ENCODE measurements at regions not wholly inside any gene's neighbourhood (a gene's known extent, or its start where the extent isn't known, plus 50 kb on each side); places are given as distances from the start of the nearest gene placed in this dataset.

DNA sequence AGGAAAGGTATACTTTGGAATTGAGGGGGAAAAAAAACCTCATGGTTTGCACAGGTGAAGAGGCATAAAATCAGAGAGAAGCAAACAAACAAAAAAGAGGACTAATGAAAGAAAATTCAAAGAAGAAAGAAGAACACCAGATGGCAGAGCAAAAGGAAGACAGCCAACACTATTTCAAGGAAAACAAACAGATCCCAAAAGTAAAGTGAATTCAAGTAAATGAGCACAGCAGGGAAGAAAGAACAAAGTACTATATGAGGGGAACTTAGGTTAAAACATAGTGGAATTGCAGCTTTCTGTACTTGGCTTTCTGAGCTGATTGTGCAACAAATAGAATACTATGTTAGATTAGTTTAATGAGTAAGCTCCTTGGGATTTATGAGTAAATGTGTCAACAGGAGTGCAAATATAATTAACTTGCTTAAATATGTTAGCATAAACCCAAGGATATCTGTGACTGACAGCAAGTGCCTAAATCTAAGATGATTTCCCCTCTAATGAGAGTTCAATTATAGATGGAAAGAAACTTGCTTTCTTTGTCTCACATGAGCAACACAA lies 404.6 kb upstream of the CNTN5 start:
- Mint-ChIP-seq H3K27me3 (no peaks in the 10 kb centered on the region), H3K36me3 (no peaks in the 10 kb centered on the region), H3K9me3 (ENCODE audit: low read depth) (peaks cover 10% of the 10 kb centered on the region), H3K27ac (no peak overlapping the region), H3K4me1 (no peaks in the 10 kb centered on the region), H3K4me3 (no peak overlapping the region)
- DNase-seq (no peak), ATAC-seq (no peak)
- CTCF ChIA-PET, result no interaction called here

DNA sequence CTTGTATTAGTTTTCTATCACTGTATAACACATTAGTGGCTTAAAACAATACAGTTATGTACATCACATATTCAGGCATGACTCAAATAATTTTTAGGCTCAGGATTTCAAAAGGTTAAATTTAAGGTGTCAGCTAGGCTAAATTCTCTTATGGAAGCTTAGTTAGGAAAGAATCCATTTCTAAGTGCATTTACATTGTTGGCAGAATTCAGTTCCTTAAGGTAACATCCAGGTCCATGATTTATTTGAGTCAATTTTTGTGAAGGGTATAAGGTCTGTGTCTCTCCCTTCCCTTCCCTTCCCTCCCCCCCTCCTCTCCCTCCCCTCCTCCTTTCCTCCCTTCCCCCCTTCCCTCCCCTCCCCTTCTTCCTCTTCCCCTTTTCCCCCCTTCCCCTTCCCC lies 399.0 kb upstream of the CNTN5 start:
- no peaks in the 10 kb centered on the region for H3K36me3 Mint-ChIP-seq
- CTCF ChIA-PET, result no interaction called here

DNA sequence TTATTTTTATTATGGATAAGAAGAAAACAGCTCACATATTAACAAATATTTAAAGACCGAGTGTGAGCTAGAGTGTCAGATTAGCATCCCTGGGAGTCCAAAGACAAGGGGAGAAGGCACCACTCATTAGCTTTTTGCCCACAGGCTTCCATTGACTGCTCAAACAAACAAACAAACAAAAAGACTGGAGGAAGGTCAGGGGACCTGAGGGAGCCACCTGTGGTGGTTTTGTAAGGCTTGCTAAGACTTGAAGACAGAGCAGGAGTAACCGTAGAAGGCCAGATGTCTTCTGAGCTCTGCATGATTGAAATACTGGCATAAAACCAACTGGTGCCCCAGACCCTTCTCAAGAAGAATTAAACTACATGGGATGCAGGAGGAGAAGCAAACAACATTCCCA lies 395.2 kb upstream of the CNTN5 start:
- Mint-ChIP-seq H3K4me1 (no peaks in the 10 kb centered on the region), H3K4me3 (no peak overlapping the region), H3K27me3 (no peaks in the 10 kb centered on the region), H3K27ac (no peak overlapping the region), H3K9me3 (ENCODE audit: low read depth) (peaks cover 13% of the 10 kb centered on the region), H3K36me3 (no peaks in the 10 kb centered on the region)
- no peak for DNase-seq
- CTCF ChIA-PET, result no interaction called here
- ATAC-seq, result no peak

More for the DNA sequence above, 399.0 kb upstream of the CNTN5 start:
- Mint-ChIP-seq H3K9me3 (ENCODE audit: low read depth) (peaks cover 19% of the 10 kb centered on the region), H3K27me3 (no peaks in the 10 kb centered on the region), H3K27ac (no peak overlapping the region), H3K4me1 (no peaks in the 10 kb centered on the region), H3K4me3 (no peak overlapping the region)
- DNase-seq (no peak), ATAC-seq (no peak)

DNA sequence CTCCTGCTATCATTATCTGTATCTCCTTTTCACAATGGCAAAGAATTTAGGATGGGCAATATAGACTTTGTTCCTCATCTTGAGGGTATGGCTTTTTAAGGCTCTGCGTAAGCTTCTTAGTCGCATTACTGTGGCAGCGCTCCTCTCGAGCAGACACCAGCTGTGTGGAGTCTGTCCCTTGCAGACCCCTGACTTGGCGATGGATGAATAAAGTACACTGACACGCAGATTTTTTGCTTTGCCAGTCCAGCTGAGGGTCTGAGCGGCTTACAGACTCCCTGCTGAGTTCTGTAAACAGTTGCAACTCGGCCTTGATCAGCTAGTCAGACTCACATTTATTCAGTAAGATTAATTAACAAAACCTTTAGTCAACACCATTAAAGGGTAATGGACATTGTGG lies 390.0 kb upstream of the CNTN5 start:
- ATAC-seq (no peak), DNase-seq (no peak)
- no peaks in the 10 kb centered on the region for H3K4me1 Mint-ChIP-seq
- H3K4me3 Mint-ChIP-seq, result no peak overlapping the region
- H3K27me3 Mint-ChIP-seq, result no peaks in the 10 kb centered on the region
- CTCF ChIA-PET, result no interaction called here
- H3K36me3 Mint-ChIP-seq, result no peaks in the 10 kb centered on the region
- no peak overlapping the region for H3K27ac Mint-ChIP-seq
- peaks cover 11% of the 10 kb centered on the region for H3K9me3 Mint-ChIP-seq (ENCODE audit: low read depth)

DNA sequence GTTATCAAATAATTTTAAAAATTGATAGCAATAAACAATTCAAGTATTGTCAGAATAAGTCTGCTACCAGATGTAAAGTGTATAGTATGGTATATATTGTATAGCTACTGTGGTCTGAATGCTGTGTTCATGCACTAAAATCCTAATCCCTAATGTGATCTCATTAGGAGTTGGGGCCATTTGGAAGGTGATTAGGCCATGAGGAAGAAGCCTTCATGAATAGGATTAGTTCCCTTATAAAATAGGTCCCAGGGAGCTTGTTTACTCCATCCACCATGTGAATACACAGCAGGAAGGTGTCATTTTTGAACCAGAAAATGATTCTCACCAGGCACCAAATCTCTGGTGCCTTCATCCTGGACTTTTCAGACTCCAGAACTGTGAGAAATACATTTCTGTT lies 363.0 kb upstream of the CNTN5 start:
- DNase-seq, result no peak
- H3K4me3 Mint-ChIP-seq, result no peak overlapping the region
- no peaks in the 10 kb centered on the region for H3K36me3 Mint-ChIP-seq
- ATAC-seq, result no peak
- peaks cover 16% of the 10 kb centered on the region for H3K9me3 Mint-ChIP-seq (ENCODE audit: low read depth)
- no peaks in the 10 kb centered on the region for H3K27me3 Mint-ChIP-seq
- no peak overlapping the region for H3K27ac Mint-ChIP-seq
- CTCF ChIA-PET, result no interaction called here
- H3K4me1 Mint-ChIP-seq, result no peaks in the 10 kb centered on the region

DNA sequence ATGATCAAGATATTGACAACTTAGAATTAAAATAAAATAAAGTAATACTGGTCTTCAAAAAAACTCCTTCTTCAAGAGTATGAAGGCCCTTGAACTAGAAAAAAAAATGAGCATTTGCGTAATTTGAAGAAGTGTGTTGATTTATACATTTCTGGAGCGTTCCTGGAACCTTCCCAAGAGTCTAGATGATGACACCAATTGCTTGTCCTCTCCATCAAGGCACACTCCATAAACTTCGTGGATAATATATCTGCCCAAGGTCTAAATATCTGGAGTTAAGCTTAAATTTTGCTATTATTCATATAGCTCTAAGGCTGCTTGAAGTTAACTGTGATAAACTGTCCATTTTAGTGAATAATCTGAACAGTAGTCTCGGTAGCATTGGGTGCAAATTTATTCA lies 361.3 kb upstream of the CNTN5 start:
- no peak overlapping the region for H3K4me3 Mint-ChIP-seq
- H3K4me1 Mint-ChIP-seq, result no peaks in the 10 kb centered on the region
- DNase-seq (no peak), ATAC-seq (no peak)
- no peaks in the 10 kb centered on the region for H3K36me3 Mint-ChIP-seq
- CTCF ChIA-PET, result no interaction called here
- H3K27ac Mint-ChIP-seq, result no peak overlapping the region
- peaks cover 16% of the 10 kb centered on the region for H3K9me3 Mint-ChIP-seq (ENCODE audit: low read depth)
- no peaks in the 10 kb centered on the region for H3K27me3 Mint-ChIP-seq

DNA sequence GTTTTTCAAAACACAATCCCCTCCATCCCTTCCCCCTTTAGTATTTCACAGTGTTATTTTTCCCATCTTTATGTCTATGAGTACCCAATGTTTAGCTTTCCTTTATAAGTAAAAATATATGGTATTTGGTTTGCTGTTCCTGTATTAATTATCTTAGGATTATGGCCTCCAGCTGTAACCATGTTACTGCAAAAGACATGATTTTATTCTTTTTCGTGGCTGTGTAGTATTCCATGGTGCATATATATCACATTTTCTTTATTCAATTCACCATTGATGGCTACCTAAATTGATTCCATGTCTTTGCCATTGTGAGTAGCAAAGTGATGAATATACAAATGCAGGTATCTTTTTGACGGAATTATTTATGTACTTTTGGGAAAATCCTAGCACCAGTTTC lies 346.4 kb upstream of the CNTN5 start:
- no peak overlapping the region for H3K27ac Mint-ChIP-seq
- H3K27me3 Mint-ChIP-seq, result no peaks in the 10 kb centered on the region
- H3K4me3 Mint-ChIP-seq, result no peak overlapping the region
- no peaks in the 10 kb centered on the region for H3K4me1 Mint-ChIP-seq
- H3K36me3 Mint-ChIP-seq, result no peaks in the 10 kb centered on the region
- DNase-seq (no peak), ATAC-seq (no peak)
- peaks cover 7% of the 10 kb centered on the region for H3K9me3 Mint-ChIP-seq (ENCODE audit: low read depth)
- CTCF ChIA-PET, result no interaction called here

DNA sequence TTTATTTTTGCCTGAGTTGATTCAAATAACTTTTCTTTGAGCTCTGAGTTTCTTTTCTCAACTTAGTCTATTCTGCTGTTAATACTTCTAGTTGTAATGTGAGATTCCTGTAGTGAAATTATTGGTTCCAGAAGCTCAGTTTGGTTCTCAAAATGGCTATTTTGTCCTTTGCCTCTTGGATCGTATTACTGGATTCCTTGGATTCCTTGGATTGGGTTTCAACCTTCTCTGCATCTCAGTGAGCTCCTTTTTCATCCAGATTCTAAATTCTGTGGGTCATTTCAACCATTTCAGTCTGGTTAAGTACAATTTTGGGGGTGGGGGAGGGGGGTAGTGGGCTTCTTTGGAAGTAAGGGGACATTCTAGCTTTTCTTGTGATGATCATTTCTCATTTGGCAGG lies 341.1 kb upstream of the CNTN5 start:
- CTCF ChIA-PET, result no interaction called here
- Mint-ChIP-seq H3K27ac (no peak overlapping the region), H3K4me1 (no peaks in the 10 kb centered on the region), H3K4me3 (no peak overlapping the region), H3K36me3 (no peaks in the 10 kb centered on the region), H3K9me3 (ENCODE audit: low read depth) (peaks cover 7% of the 10 kb centered on the region), H3K27me3 (no peaks in the 10 kb centered on the region)
- ATAC-seq, result no peak
- no peak for DNase-seq

DNA sequence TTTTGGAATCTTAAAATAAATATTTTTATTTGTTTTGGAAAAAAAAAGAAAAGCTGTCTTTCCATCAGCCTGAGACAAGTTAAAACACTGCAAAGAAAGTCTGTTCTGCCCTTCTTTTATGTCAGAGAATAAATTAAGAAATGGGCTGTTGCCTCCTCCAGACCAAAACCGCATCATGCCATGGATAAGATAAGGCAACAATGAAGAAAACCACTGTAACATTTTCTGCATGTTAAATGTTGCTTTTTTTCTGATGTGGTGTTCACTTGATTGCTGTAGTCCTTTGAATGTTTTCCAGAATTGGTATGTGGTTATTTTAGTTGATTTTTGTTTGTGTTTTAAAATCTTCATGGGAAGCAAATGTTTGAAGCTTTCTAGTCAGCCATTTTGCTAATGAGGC lies 319.2 kb upstream of the CNTN5 start:
- DNase-seq (no peak), ATAC-seq (no peak)
- H3K9me3 Mint-ChIP-seq (ENCODE audit: low read depth), result peaks cover 5% of the 10 kb centered on the region
- H3K4me3 Mint-ChIP-seq, result no peak overlapping the region
- CTCF ChIA-PET, result no interaction called here
- H3K36me3 Mint-ChIP-seq, result no peaks in the 10 kb centered on the region
- H3K27me3 Mint-ChIP-seq, result no peaks in the 10 kb centered on the region
- H3K4me1 Mint-ChIP-seq, result no peaks in the 10 kb centered on the region
- H3K27ac Mint-ChIP-seq, result no peak overlapping the region

DNA sequence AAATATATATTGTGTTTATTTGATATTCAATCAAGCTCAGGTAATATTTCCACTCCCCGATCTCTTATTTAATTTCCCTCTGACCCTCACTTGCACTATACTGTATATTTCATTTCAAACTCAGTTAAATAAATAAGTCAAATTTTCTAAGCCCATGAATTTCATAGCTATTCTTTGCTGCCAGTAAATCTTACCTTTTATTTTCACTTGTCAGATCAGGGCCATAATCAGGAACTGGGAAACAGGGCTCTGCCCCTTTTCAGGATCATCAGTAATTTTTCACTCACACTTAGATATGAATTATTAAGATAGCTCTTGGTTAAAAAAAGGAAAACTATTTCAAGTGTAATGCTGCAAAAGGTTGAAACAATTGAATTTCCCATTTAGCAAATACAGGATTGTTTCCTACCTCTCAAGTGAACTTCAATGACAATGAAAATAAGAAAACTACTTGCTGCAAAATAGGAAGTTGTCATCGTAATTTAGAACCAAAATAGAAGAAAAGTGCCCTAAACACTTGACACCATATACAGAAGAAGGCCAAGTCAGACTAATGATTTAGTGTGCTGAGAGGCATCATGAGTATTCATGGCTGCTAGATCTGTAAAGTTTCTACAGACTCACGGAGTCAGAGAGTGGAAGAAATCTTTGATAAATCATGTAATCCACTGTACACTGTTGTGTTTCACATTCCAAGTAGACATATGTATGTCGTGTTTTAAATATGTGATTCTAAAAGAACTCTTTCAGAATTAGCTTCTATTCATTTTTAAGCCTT lies 316.8 kb upstream of the CNTN5 start:
- Mint-ChIP-seq H3K9me3 (ENCODE audit: low read depth) (peaks cover 2% of the 10 kb centered on the region), H3K36me3 (no peaks in the 10 kb centered on the region), H3K4me3 (no peak overlapping the region), H3K4me1 (no peaks in the 10 kb centered on the region), H3K27ac (no peak overlapping the region), H3K27me3 (no peaks in the 10 kb centered on the region)
- no peak for ATAC-seq
- CTCF ChIA-PET, result no interaction called here
- DNase-seq, result no peak

DNA sequence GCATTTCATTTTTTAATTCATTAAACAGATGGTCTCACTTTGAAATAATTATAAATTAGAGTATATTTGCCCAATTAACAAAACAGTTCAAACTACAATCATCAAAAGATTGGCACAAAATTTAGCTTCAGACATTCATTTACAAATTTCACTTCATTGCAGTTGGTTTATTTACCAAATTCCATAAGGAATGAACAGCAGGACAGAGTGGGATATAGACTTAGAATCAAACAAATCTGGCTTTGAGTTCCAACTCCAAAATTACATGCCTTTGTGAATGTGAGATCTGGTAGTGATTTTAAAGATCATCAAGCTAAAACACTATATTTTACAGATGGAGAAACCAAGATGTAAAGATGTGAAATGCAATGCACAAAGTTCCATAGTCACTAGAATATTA lies 310.7 kb upstream of the CNTN5 start:
- CTCF ChIA-PET, result no interaction called here
- Mint-ChIP-seq H3K27ac (no peak overlapping the region), H3K4me1 (no peaks in the 10 kb centered on the region), H3K9me3 (ENCODE audit: low read depth) (peaks cover 7% of the 10 kb centered on the region), H3K27me3 (no peaks in the 10 kb centered on the region), H3K4me3 (no peak overlapping the region), H3K36me3 (no peaks in the 10 kb centered on the region)
- no peak for DNase-seq
- ATAC-seq, result no peak

DNA sequence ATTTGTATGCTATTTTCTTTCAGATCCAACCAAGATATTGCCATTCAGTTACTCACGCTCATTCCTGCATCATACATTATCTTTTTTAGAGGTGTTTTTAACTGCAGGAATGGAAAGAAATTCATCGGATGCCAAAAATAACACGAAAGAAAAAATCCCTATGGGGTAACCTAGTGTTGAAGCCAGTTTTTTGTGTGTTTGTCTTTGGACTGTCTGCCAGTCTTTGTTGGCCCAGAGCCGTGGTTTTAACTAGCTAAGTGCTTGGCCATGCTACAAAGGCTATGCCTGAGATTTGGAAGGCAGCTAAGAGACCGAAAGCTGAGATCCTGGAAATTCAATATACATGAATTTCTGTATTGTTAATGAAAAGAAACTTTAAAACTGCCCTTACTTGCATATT lies 309.8 kb upstream of the CNTN5 start:
- CTCF ChIA-PET, result no interaction called here
- peaks cover 5% of the 10 kb centered on the region for H3K9me3 Mint-ChIP-seq (ENCODE audit: low read depth)

DNA sequence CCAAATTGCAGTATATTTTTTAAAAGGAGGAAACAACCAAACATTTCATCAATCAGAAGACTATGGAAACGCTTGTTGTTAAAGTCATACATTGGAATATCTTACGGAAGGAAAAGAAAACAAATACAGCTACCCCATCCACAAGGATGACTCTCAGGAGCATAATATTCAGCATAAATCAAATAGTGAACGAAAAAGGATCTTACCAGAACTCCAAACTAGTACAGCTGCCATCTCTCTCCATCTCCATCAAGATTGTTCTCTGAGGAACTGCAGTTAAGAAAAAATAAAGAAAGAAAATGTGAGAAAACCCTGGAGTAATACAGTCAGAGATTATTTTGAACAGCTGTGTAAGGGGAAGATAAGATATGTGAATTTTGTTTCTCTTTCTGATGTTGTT lies 299.8 kb upstream of the CNTN5 start:
- ATAC-seq, result no peak
- Mint-ChIP-seq H3K27ac (no peak overlapping the region), H3K4me3 (no peak overlapping the region), H3K4me1 (no peaks in the 10 kb centered on the region), H3K9me3 (ENCODE audit: low read depth) (peaks cover 3% of the 10 kb centered on the region), H3K27me3 (no peaks in the 10 kb centered on the region), H3K36me3 (no peaks in the 10 kb centered on the region)
- CTCF ChIA-PET, result no interaction called here
- DNase-seq, result no peak

More for the DNA sequence above, 309.8 kb upstream of the CNTN5 start:
- Mint-ChIP-seq H3K4me3 (no peak overlapping the region), H3K36me3 (no peaks in the 10 kb centered on the region), H3K27me3 (no peaks in the 10 kb centered on the region), H3K27ac (no peak overlapping the region), H3K4me1 (no peaks in the 10 kb centered on the region)
- DNase-seq (no peak), ATAC-seq (no peak)

DNA sequence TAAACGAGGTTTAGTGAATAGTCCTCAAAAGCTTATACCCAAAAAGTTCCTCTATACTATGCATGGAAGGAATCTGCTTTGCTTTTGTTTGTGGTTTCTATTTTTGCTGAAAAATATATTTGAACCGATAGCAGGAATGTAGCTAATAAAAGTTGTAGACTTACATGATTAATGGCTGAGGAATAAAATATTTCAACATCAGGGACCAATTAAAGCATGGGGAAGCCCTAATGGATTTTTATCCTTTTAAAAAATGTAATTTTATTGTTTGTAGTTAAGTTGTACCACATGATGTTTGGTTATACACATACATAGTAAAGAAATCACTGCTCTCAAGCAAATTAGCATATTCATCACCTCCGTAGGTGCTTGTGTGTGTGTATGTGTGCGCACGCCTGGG lies 295.3 kb upstream of the CNTN5 start:
- CTCF ChIA-PET, result no interaction called here
- Mint-ChIP-seq H3K27ac (no peak overlapping the region), H3K4me1 (no peaks in the 10 kb centered on the region), H3K36me3 (no peaks in the 10 kb centered on the region), H3K4me3 (no peak overlapping the region), H3K9me3 (ENCODE audit: low read depth) (peaks cover 5% of the 10 kb centered on the region), H3K27me3 (no peaks in the 10 kb centered on the region)
- ATAC-seq, result no peak
- no peak for DNase-seq

DNA sequence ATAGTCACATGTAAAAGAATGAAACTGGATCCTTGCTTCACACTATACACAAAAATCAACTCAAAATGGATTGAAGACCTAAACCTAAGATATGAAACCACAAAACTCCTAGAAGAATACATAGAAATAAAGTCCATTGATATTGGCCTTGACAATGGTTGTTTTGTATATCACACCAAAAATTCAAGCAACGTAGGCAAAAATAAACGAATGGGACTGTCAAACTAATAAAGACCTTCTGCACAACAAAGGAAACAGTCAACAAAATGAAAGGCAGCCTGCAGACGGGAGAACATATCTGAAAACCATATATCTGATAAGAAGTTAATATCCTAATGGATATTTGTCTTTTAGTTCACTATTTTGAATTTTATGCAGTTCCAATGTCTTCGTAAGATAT lies 292.3 kb upstream of the CNTN5 start:
- ATAC-seq (no peak), DNase-seq (no peak)
- no peaks in the 10 kb centered on the region for H3K27me3 Mint-ChIP-seq
- H3K27ac Mint-ChIP-seq, result no peak overlapping the region
- no peaks in the 10 kb centered on the region for H3K36me3 Mint-ChIP-seq
- no peaks in the 10 kb centered on the region for H3K4me1 Mint-ChIP-seq
- H3K9me3 Mint-ChIP-seq (ENCODE audit: low read depth), result peaks cover 3% of the 10 kb centered on the region
- CTCF ChIA-PET, result no interaction called here
- H3K4me3 Mint-ChIP-seq, result no peak overlapping the region

All from activated CD8-positive, alpha-beta memory T cell treated with anti-CD3 and anti-CD28 coated beads, Interleukin-2, amount 10 ng/mL, durations not matched to agents 7 days and 5 days (primary cell).